DND-41 (cell line): ENCODE measurements at regions not wholly inside any gene's neighbourhood (a gene's known extent, or its start where the extent isn't known, plus 50 kb on each side); places are given as distances from the start of the nearest gene placed in this dataset.

Experiments used
- CTCF ChIP-seq: IDR thresholded peaks from 2 replicates; pipeline ENCODE4 v1.5.1; 2012; ENCODE audit warnings: borderline replicate concordance, low read length, moderate library complexity, mild to moderate bottlenecking; ENCODE audit not compliant: poor library complexity, severe bottlenecking; ENCODE audit errors: extremely low read depth
- EZH2 ChIP-seq: IDR thresholded peaks from 3 replicates; pipeline ENCODE4 v1.6.1; 2012; ENCODE audit warnings: borderline replicate concordance, low read depth, mild to moderate bottlenecking, moderate library complexity, low read length, inconsistent platforms; ENCODE audit not compliant: severe bottlenecking

GRCh38 chr7:46344533-46344932, 423.5 kb upstream of the IGFBP3 start:
- no peak for TF ChIP-seq CTCF
- TF ChIP-seq EZH2 = no peak
